Activated naive CD8-positive, alpha-beta T cell treated with anti-CD3 and anti-CD28 coated beads, Interleukin-2, amount 10 ng/mL, durations not matched to agents 7 days and 5 days (primary cell): ENCODE measurements at regions not wholly inside any gene's neighbourhood (a gene's known extent, or its start where the extent isn't known, plus 50 kb on each side); places are given as distances from the start of the nearest gene placed in this dataset.

Experiments used
- ATAC-seq: fragments of 150-1000 bp; cut with Tn5 transposase; one replicate; pipeline ENCODE4 v1.10.0; 2021; ENCODE audit warnings: low read depth, moderate library complexity
- POLR2A ChIA-PET: fragments of 350-600 bp; sonication (Branson Sonifier 250); formaldehyde crosslinking; loops from one replicate; lab custom pipeline; 2021; ENCODE audit warnings: antibody characterized with exemption; lab: Charles Lee
- DNase-seq: peaks from one replicate; pipeline ENCODE4 v3.0.0; 2021
- H3K27ac Mint-ChIP-seq: one replicate; pipeline ENCODE4 v1.8.0; 2022; ENCODE audit warnings: mild to moderate bottlenecking, mixed read lengths
- H3K27me3 Mint-ChIP-seq: one replicate; pipeline ENCODE4 v1.8.0; 2022; ENCODE audit warnings: mild to moderate bottlenecking, moderate library complexity, mixed read lengths
- H3K36me3 Mint-ChIP-seq: one replicate; pipeline ENCODE4 v1.8.0; 2021; ENCODE audit warnings: mild to moderate bottlenecking, mixed read lengths
- H3K4me1 Mint-ChIP-seq: one replicate; pipeline ENCODE4 v1.8.0; 2021; ENCODE audit warnings: mixed read lengths
- H3K4me3 Mint-ChIP-seq: one replicate; pipeline ENCODE4 v1.8.0; 2022; ENCODE audit warnings: mild to moderate bottlenecking, moderate library complexity, mixed read lengths
- H3K9me3 Mint-ChIP-seq: one replicate; pipeline ENCODE4 v1.8.0; 2021; ENCODE audit warnings: mixed read lengths

GRCh38 chr6:82057846-82058554 lies 189.5 kb downstream of the IBTK start:
- no peak for ATAC-seq
- POLR2A ChIA-PET: no interaction called here
- Mint-ChIP-seq H3K4me1 (no peaks in the 10 kb centered on the region), H3K27ac (no peak overlapping the region), H3K9me3 (no peaks in the 10 kb centered on the region), H3K4me3 (no peak overlapping the region), H3K36me3 (no peaks in the 10 kb centered on the region), H3K27me3 (no peaks in the 10 kb centered on the region)
- no peak for DNase-seq

DNA sequence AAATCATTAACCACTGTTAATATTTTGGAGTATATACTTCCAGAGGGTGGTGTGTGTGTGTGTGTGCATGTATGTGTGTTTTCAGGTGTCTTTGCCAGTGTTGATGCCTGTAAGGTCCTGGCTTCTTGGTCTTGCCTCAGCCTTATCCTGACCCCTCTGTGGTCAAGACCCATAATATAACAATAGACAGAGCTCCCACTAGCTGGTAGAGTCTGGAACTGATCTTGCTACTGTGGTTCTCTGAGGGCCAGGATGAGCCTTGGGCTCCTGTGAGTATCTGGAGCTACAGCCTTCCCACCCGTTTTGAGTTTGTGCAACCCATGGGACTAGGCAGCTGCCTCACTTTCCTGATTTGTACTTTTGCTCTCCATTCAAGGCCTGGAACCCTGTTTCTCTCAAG lies 191.0 kb downstream of the IBTK start:
- peaks cover 3% of the 10 kb centered on the region for H3K27me3 Mint-ChIP-seq
- H3K9me3 Mint-ChIP-seq: no peaks in the 10 kb centered on the region
- no peak for ATAC-seq
- DNase-seq: no peak
- no peak overlapping the region for H3K4me3 Mint-ChIP-seq
- H3K27ac Mint-ChIP-seq: no peak overlapping the region
- POLR2A ChIA-PET: no interaction called here
- no peaks in the 10 kb centered on the region for H3K4me1 Mint-ChIP-seq
- no peaks in the 10 kb centered on the region for H3K36me3 Mint-ChIP-seq

GRCh38 chr6:82045965-82046756 lies 201.4 kb downstream of the IBTK start:
- Mint-ChIP-seq H3K9me3 (no peaks in the 10 kb centered on the region), H3K27ac (no peak overlapping the region), H3K4me3 (no peak overlapping the region), H3K4me1 (no peaks in the 10 kb centered on the region), H3K36me3 (no peaks in the 10 kb centered on the region), H3K27me3 (peaks cover 3% of the 10 kb centered on the region)
- ATAC-seq (no peak), DNase-seq (no peak)
- POLR2A ChIA-PET: no interaction called here

DNA sequence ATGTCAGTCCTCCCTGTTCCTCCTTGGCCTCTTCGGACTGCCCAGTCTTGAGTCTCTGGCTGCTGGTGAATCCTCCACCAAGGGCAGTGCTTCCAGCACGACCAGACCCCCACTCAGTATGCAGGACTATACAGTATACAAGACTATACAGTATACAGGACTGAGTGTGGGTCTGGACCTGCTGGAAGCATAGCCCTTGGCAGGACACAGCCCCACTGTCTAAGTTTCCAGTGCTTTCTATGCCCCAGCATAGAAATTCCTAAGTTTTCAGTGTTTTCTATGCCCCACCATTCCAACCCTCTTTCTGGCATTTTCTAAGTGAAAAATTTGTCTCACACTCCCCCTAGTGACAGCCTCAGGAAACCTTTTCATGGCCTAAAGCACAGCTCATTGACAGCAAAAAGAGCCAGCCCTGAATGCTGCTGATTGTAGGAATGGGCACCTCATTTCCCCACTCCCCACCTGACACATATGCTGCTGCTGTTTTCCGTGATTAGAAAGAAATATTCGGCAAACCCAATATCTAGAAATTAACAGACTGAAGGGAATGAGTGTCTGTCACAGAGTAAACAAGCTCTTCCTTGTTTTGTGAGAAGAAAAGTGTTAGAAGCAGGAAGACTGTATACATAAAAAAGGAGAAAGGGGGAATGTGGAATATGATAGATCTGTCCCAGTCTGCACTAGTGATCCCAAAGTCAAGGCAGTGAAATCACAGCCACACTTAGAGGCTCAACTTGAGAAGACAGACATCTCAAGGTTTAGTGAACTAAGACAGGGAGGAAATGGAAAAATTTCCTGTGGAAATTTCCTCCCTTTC lies 206.9 kb downstream of the IBTK start:
- Mint-ChIP-seq H3K9me3 (no peaks in the 10 kb centered on the region), H3K4me3 (no peak overlapping the region), H3K27me3 (peaks cover 3% of the 10 kb centered on the region), H3K4me1 (no peaks in the 10 kb centered on the region), H3K36me3 (no peaks in the 10 kb centered on the region), H3K27ac (no peak overlapping the region)
- DNase-seq (no peak), ATAC-seq (no peak)
- POLR2A ChIA-PET: interaction anchor here (0.6 kb wide), 1 partner anchor 265 kb away, joined by 3 read pairs; no protein-coding TSS in a partner anchor

- H3K4me1 Mint-ChIP-seq: no peaks in the 10 kb centered on the region
- POLR2A ChIA-PET: no interaction called here
- no peaks in the 10 kb centered on the region for H3K9me3 Mint-ChIP-seq
- no peak overlapping the region for H3K4me3 Mint-ChIP-seq
- no peak for ATAC-seq
- H3K27ac Mint-ChIP-seq: no peak overlapping the region
- H3K27me3 Mint-ChIP-seq: no peaks in the 10 kb centered on the region
- DNase-seq: no peak
- H3K36me3 Mint-ChIP-seq: no peaks in the 10 kb centered on the region
These were observed 208.9 kb downstream of the IBTK start for GRCh38 chr6:82038631-82039030.

GRCh38 chr6:82035526-82035925 lies 212.0 kb downstream of the IBTK start:
- no peaks in the 10 kb centered on the region for H3K36me3 Mint-ChIP-seq

GRCh38 chr6:82033631-82034211 lies 213.8 kb downstream of the IBTK start:
- H3K36me3 Mint-ChIP-seq: no peaks in the 10 kb centered on the region
- H3K27me3 Mint-ChIP-seq: no peaks in the 10 kb centered on the region
- POLR2A ChIA-PET: no interaction called here
- ATAC-seq (no peak), DNase-seq (no peak)
- H3K27ac Mint-ChIP-seq: no peak overlapping the region
- H3K4me1 Mint-ChIP-seq: no peaks in the 10 kb centered on the region
- no peak overlapping the region for H3K4me3 Mint-ChIP-seq
- H3K9me3 Mint-ChIP-seq: no peaks in the 10 kb centered on the region

More at GRCh38 chr6:82035526-82035925, 212.0 kb downstream of the IBTK start:
- Mint-ChIP-seq H3K9me3 (no peaks in the 10 kb centered on the region), H3K4me1 (no peaks in the 10 kb centered on the region), H3K27me3 (no peaks in the 10 kb centered on the region), H3K4me3 (no peak overlapping the region), H3K27ac (no peak overlapping the region)
- no peak for DNase-seq
- POLR2A ChIA-PET: no interaction called here
- no peak for ATAC-seq

- H3K4me1 Mint-ChIP-seq: no peaks in the 10 kb centered on the region
- H3K27ac Mint-ChIP-seq: no peak overlapping the region
- no peaks in the 10 kb centered on the region for H3K9me3 Mint-ChIP-seq
- no peak for ATAC-seq
- POLR2A ChIA-PET: no interaction called here
- H3K4me3 Mint-ChIP-seq: no peak overlapping the region
- DNase-seq: no peak
- H3K27me3 Mint-ChIP-seq: no peaks in the 10 kb centered on the region
- no peaks in the 10 kb centered on the region for H3K36me3 Mint-ChIP-seq
These were observed 215.1 kb downstream of the IBTK start for GRCh38 chr6:82032444-82032843.

GRCh38 chr6:82030761-82031503 lies 216.6 kb downstream of the IBTK start:
- Mint-ChIP-seq H3K27me3 (no peaks in the 10 kb centered on the region), H3K9me3 (no peaks in the 10 kb centered on the region), H3K4me1 (no peaks in the 10 kb centered on the region), H3K27ac (no peak overlapping the region), H3K36me3 (no peaks in the 10 kb centered on the region), H3K4me3 (no peak overlapping the region)
- DNase-seq (no peak), ATAC-seq (no peak)
- POLR2A ChIA-PET: no interaction called here

- Mint-ChIP-seq H3K27ac (no peak overlapping the region), H3K27me3 (no peaks in the 10 kb centered on the region), H3K9me3 (no peaks in the 10 kb centered on the region), H3K4me1 (no peaks in the 10 kb centered on the region), H3K4me3 (no peak overlapping the region), H3K36me3 (no peaks in the 10 kb centered on the region)
- no peak for DNase-seq
- POLR2A ChIA-PET: no interaction called here
- no peak for ATAC-seq
These were observed 217.2 kb downstream of the IBTK start for GRCh38 chr6:82030301-82030700.

GRCh38 chr6:82025271-82025670 lies 222.3 kb downstream of the IBTK start:
- no peak overlapping the region for H3K27ac Mint-ChIP-seq
- ATAC-seq: no peak
- no peaks in the 10 kb centered on the region for H3K36me3 Mint-ChIP-seq
- no peaks in the 10 kb centered on the region for H3K9me3 Mint-ChIP-seq
- POLR2A ChIA-PET: no interaction called here
- no peaks in the 10 kb centered on the region for H3K27me3 Mint-ChIP-seq
- no peaks in the 10 kb centered on the region for H3K4me1 Mint-ChIP-seq
- no peak for DNase-seq
- no peak overlapping the region for H3K4me3 Mint-ChIP-seq

- Mint-ChIP-seq H3K9me3 (no peaks in the 10 kb centered on the region), H3K36me3 (no peaks in the 10 kb centered on the region), H3K27me3 (no peaks in the 10 kb centered on the region), H3K4me3 (no peak overlapping the region), H3K27ac (no peak overlapping the region), H3K4me1 (no peaks in the 10 kb centered on the region)
- ATAC-seq: no peak
- POLR2A ChIA-PET: no interaction called here
- DNase-seq: no peak
These were observed 224.9 kb downstream of the IBTK start for GRCh38 chr6:82022614-82023129.
